ENCODE measurements at regions not wholly inside any gene's neighbourhood (a gene's known extent, or its start where the extent isn't known, plus 50 kb on each side); places are given as distances from the start of the nearest gene placed in this dataset.

DNA sequence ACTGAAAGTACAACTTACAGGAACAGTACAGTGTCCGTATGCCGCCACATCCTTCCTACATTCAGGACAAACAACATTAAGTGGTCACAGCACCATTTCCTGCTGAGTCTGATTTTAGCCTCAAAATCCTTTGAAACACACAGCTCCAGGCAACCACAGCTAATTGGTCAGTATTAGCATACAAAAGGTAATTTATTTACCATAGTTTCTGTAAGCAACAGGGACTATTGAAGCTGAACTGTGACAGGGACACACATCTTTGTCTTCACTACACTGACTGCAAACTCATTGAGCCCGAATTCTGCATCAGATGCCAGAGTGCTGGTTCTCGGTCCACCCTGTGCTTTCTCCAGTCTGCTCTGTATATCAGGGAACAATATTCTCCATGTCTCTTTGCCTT is 151.8 kb downstream of the ST6GAL2 start:
- no peak overlapping the region for H3K9ac ChIP-seq (ENCODE audit: low read depth, low read length, poor library complexity, severe bottlenecking)
- H3K4me1 ChIP-seq (ENCODE audit: insufficient read depth, low read length, poor library complexity, severe bottlenecking) = no peaks in the 10 kb centered on the region
- no peak overlapping the region for H3K4me3 ChIP-seq (ENCODE audit: low read length, poor library complexity, severe bottlenecking)
- no peaks in the 10 kb centered on the region for H3K79me2 ChIP-seq (ENCODE audit: insufficient read depth, low read length)
- no peaks in the 10 kb centered on the region for H3K9me2 ChIP-seq (replicated peaks; ENCODE audit: low read depth, low read length)
- H3K36me3 ChIP-seq (ENCODE audit: insufficient read depth, low read length) = no peaks in the 10 kb centered on the region
- no peaks in the 10 kb centered on the region for H3F3A ChIP-seq (ENCODE audit: low read depth)
- no peak overlapping the region for H3K4me2 ChIP-seq (ENCODE audit: low read depth, low read length, poor library complexity, severe bottlenecking)
- H3K27me3 ChIP-seq (ENCODE audit: insufficient read depth, low read length, poor library complexity, severe bottlenecking) = no peaks in the 10 kb centered on the region
- no peak for TF ChIP-seq CTCF (conservative IDR thresholded peaks at IDR 0.05; ENCODE audit: low read length)
- no peak for TF ChIP-seq EZH2phosphoT487 (IDR thresholded peaks at IDR 0.05; ENCODE audit: borderline replicate concordance)
- no peaks in the 10 kb centered on the region for H3K9me3 ChIP-seq (ENCODE audit: insufficient read depth, low read depth, low read length)
- no peak overlapping the region for H2AFZ ChIP-seq (ENCODE audit: low read length)
- no peaks in the 10 kb centered on the region for H4K20me1 ChIP-seq (ENCODE audit: insufficient read depth, low read length, poor library complexity, severe bottlenecking)

- no peaks in the 10 kb centered on the region for H4K20me1 ChIP-seq (ENCODE audit: insufficient read depth, low read length, poor library complexity, severe bottlenecking)
- H2AFZ ChIP-seq (ENCODE audit: low read length) = no peak overlapping the region
- H3K79me2 ChIP-seq (ENCODE audit: insufficient read depth, low read length) = no peaks in the 10 kb centered on the region
- no peaks in the 10 kb centered on the region for H3K27me3 ChIP-seq (ENCODE audit: insufficient read depth, low read length, poor library complexity, severe bottlenecking)
- H3K9me3 ChIP-seq (ENCODE audit: insufficient read depth, low read depth, low read length) = no peaks in the 10 kb centered on the region
- no peaks in the 10 kb centered on the region for H3F3A ChIP-seq (ENCODE audit: low read depth)
- TF ChIP-seq CTCF (conservative IDR thresholded peaks at IDR 0.05; ENCODE audit: low read length) (no peak), EZH2phosphoT487 (IDR thresholded peaks at IDR 0.05; ENCODE audit: borderline replicate concordance) (no peak)
- no peak overlapping the region for H3K4me2 ChIP-seq (ENCODE audit: low read depth, low read length, poor library complexity, severe bottlenecking)
- H3K36me3 ChIP-seq (ENCODE audit: insufficient read depth, low read length) = no peaks in the 10 kb centered on the region
- H3K4me3 ChIP-seq (ENCODE audit: low read length, poor library complexity, severe bottlenecking) = no peak overlapping the region
- H3K9me2 ChIP-seq (replicated peaks; ENCODE audit: low read depth, low read length) = no peaks in the 10 kb centered on the region
- H3K4me1 ChIP-seq (ENCODE audit: insufficient read depth, low read length, poor library complexity, severe bottlenecking) = no peaks in the 10 kb centered on the region
- no peak overlapping the region for H3K9ac ChIP-seq (ENCODE audit: low read depth, low read length, poor library complexity, severe bottlenecking)
Observed at GRCh38 chr2:106735807-106736206, 150.2 kb downstream of the ST6GAL2 start.

DNA sequence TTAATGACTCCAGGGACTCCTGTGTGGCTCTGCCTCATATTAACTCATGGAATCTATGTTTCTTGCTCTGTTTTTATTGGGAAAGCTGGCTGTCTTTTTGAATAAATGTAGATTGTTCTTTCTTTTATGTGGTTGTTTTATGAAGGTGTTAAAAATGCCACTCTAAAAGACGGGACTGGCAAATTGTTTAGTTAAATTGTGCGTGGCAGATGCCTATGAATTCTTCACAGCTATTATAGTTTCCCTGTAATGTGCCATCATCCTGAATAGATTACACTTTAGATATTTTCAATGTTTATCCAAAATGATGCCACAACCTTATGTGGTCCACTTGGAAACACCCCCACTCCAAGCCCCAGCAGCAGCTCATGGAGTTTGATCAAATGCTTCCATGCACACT is 149.7 kb downstream of the ST6GAL2 start:
- H3K9ac ChIP-seq (ENCODE audit: low read depth, low read length, poor library complexity, severe bottlenecking) = no peak overlapping the region
- H3K4me3 ChIP-seq (ENCODE audit: low read length, poor library complexity, severe bottlenecking) = no peak overlapping the region
- H3K36me3 ChIP-seq (ENCODE audit: insufficient read depth, low read length) = no peaks in the 10 kb centered on the region
- H3K27me3 ChIP-seq (ENCODE audit: insufficient read depth, low read length, poor library complexity, severe bottlenecking) = no peaks in the 10 kb centered on the region
- H3K4me1 ChIP-seq (ENCODE audit: insufficient read depth, low read length, poor library complexity, severe bottlenecking) = no peaks in the 10 kb centered on the region
- TF ChIP-seq CTCF (conservative IDR thresholded peaks at IDR 0.05; ENCODE audit: low read length) (no peak), EZH2phosphoT487 (IDR thresholded peaks at IDR 0.05; ENCODE audit: borderline replicate concordance) (no peak)
- H2AFZ ChIP-seq (ENCODE audit: low read length) = no peak overlapping the region
- H3K4me2 ChIP-seq (ENCODE audit: low read depth, low read length, poor library complexity, severe bottlenecking) = no peak overlapping the region
- H3K9me2 ChIP-seq (replicated peaks; ENCODE audit: low read depth, low read length) = no peaks in the 10 kb centered on the region
- no peaks in the 10 kb centered on the region for H4K20me1 ChIP-seq (ENCODE audit: insufficient read depth, low read length, poor library complexity, severe bottlenecking)
- no peaks in the 10 kb centered on the region for H3F3A ChIP-seq (ENCODE audit: low read depth)
- H3K79me2 ChIP-seq (ENCODE audit: insufficient read depth, low read length) = no peaks in the 10 kb centered on the region
- no peaks in the 10 kb centered on the region for H3K9me3 ChIP-seq (ENCODE audit: insufficient read depth, low read depth, low read length)

All from Loucy (cell line).